HUES64 (cell line): ENCODE measurements at regions not wholly inside any gene's neighbourhood (a gene's known extent, or its start where the extent isn't known, plus 50 kb on each side); places are given as distances from the start of the nearest gene placed in this dataset.

ENCODE experiments used
- H3K27ac ChIP-seq: 2 replicates; pipeline ENCODE4 v1.7.0; 2013; ENCODE audit warnings: low read depth, low read length, inconsistent platforms
- H3K27me3 ChIP-seq: 2 replicates; pipeline ENCODE4 v1.6.1; 2013; ENCODE audit warnings: mild to moderate bottlenecking, low read length; ENCODE audit not compliant: insufficient read depth
- H3K36me3 ChIP-seq: 2 replicates; pipeline ENCODE4 v1.6.1; 2013; ENCODE audit warnings: mild to moderate bottlenecking, low read length; ENCODE audit not compliant: insufficient read depth
- H3K4me1 ChIP-seq: 2 replicates; pipeline ENCODE4 v1.6.1; 2013; ENCODE audit warnings: mild to moderate bottlenecking, low read length, moderate library complexity; ENCODE audit not compliant: insufficient read depth
- H3K4me3 ChIP-seq: 2 replicates; pipeline ENCODE4 v1.5.1; 2013; ENCODE audit warnings: mild to moderate bottlenecking, low read length, moderate library complexity
- H3K9ac ChIP-seq: 2 replicates; pipeline ENCODE4 v1.6.1; 2013; ENCODE audit warnings: mild to moderate bottlenecking, low read depth, low read length
- H3K9me3 ChIP-seq: 2 replicates; pipeline ENCODE4 v1.6.1; 2013; ENCODE audit warnings: low read depth, low read length; ENCODE audit not compliant: insufficient read depth
- WGBS: fragments of 150-250, 120-280 bp; methylation state at CpG from one replicate; pipeline ENCODE4 v1.1.7; 2013; ENCODE audit warnings: missing lambda C conversion rate; 5-methylcytosine and 5-hydroxymethylcytosine counted together

GRCh38 chr6:23890543-23891227 lies 235.3 kb upstream of the NRSN1 start:
- 95% methylated on average over 1 of the region's 3 CpGs for WGBS
- no peaks in the 10 kb centered on the region for H3K27me3 ChIP-seq
- no peaks in the 10 kb centered on the region for H3K9me3 ChIP-seq
- H3K36me3 ChIP-seq = no peaks in the 10 kb centered on the region
- H3K4me3 ChIP-seq = no peak overlapping the region
- H3K4me1 ChIP-seq = no peaks in the 10 kb centered on the region
- H3K27ac ChIP-seq = no peak overlapping the region
- H3K9ac ChIP-seq = no peak overlapping the region

GRCh38 chr6:23905133-23905815 lies 220.7 kb upstream of the NRSN1 start:
- no peaks in the 10 kb centered on the region for H3K4me1 ChIP-seq
- no peak overlapping the region for H3K9ac ChIP-seq
- H3K9me3 ChIP-seq = no peaks in the 10 kb centered on the region
- no peaks in the 10 kb centered on the region for H3K27me3 ChIP-seq
- H3K27ac ChIP-seq = no peak overlapping the region
- H3K36me3 ChIP-seq = no peaks in the 10 kb centered on the region
- no peak overlapping the region for H3K4me3 ChIP-seq
- 91% methylated on average over 7 of the region's 8 CpGs for WGBS

- Histone ChIP-seq H3K4me3 (no peak overlapping the region), H3K4me1 (no peaks in the 10 kb centered on the region), H3K27ac (no peak overlapping the region), H3K36me3 (no peaks in the 10 kb centered on the region), H3K9ac (no peak overlapping the region), H3K9me3 (no peaks in the 10 kb centered on the region), H3K27me3 (no peaks in the 10 kb centered on the region)
- 95% methylated on average over 2 of the region's 2 CpGs for WGBS
Measured at GRCh38 chr6:23910420-23910819, 215.6 kb upstream of the NRSN1 start.

- Histone ChIP-seq H3K4me1 (no peaks in the 10 kb centered on the region), H3K36me3 (no peaks in the 10 kb centered on the region), H3K4me3 (no peak overlapping the region), H3K27me3 (no peaks in the 10 kb centered on the region), H3K9me3 (no peaks in the 10 kb centered on the region), H3K27ac (no peak overlapping the region), H3K9ac (no peak overlapping the region)
- WGBS = 100% methylated on average over 1 of the region's 1 CpG
Measured at GRCh38 chr6:23927935-23928334, 198.1 kb upstream of the NRSN1 start.

GRCh38 chr6:23929201-23929600 lies 196.8 kb upstream of the NRSN1 start:
- Histone ChIP-seq H3K36me3 (no peaks in the 10 kb centered on the region), H3K27me3 (no peaks in the 10 kb centered on the region), H3K4me1 (no peaks in the 10 kb centered on the region), H3K27ac (no peak overlapping the region), H3K4me3 (no peak overlapping the region), H3K9ac (no peak overlapping the region), H3K9me3 (no peaks in the 10 kb centered on the region)
- WGBS = 93% methylated on average over 3 of the region's 3 CpGs

- no peaks in the 10 kb centered on the region for H3K36me3 ChIP-seq
- no peaks in the 10 kb centered on the region for H3K27me3 ChIP-seq
- H3K4me1 ChIP-seq = peaks cover 4% of the 10 kb centered on the region
- no peak overlapping the region for H3K4me3 ChIP-seq
- H3K9ac ChIP-seq = no peak overlapping the region
- H3K27ac ChIP-seq = no peak overlapping the region
- no peaks in the 10 kb centered on the region for H3K9me3 ChIP-seq
Measured at GRCh38 chr6:23940466-23940865, 185.5 kb upstream of the NRSN1 start.

- H3K9ac ChIP-seq = no peak overlapping the region
- no peak overlapping the region for H3K4me3 ChIP-seq
- no peaks in the 10 kb centered on the region for H3K27me3 ChIP-seq
- H3K4me1 ChIP-seq = 0 out of 2 replicates have a peak, but pooled peaks cover 2% of the 10 kb centered on the region
- no peaks in the 10 kb centered on the region for H3K9me3 ChIP-seq
- no peaks in the 10 kb centered on the region for H3K36me3 ChIP-seq
- 95% methylated on average over 2 of the region's 2 CpGs for WGBS
- no peak overlapping the region for H3K27ac ChIP-seq
Measured at GRCh38 chr6:23951691-23952090, 174.3 kb upstream of the NRSN1 start.

GRCh38 chr6:23952245-23952644 lies 173.8 kb upstream of the NRSN1 start:
- Histone ChIP-seq H3K27ac (no peak overlapping the region), H3K9me3 (no peaks in the 10 kb centered on the region), H3K27me3 (no peaks in the 10 kb centered on the region), H3K9ac (no peak overlapping the region), H3K36me3 (no peaks in the 10 kb centered on the region), H3K4me1 (0 out of 2 replicates have a peak, but pooled peaks cover 2% of the 10 kb centered on the region), H3K4me3 (no peak overlapping the region)
- 92% methylated on average over 3 of the region's 3 CpGs for WGBS

- 93% methylated on average over 3 of the region's 3 CpGs for WGBS
Measured at GRCh38 chr6:23953976-23954375, 172.0 kb upstream of the NRSN1 start.

GRCh38 chr6:23957017-23957416 lies 169.0 kb upstream of the NRSN1 start:
- H3K27ac ChIP-seq = no peak overlapping the region
- no peaks in the 10 kb centered on the region for H3K36me3 ChIP-seq
- WGBS = 73% methylated on average over 3 of the region's 3 CpGs
- H3K27me3 ChIP-seq = no peaks in the 10 kb centered on the region
- no peak overlapping the region for H3K9ac ChIP-seq
- no peak overlapping the region for H3K4me3 ChIP-seq
- H3K4me1 ChIP-seq = 0 out of 2 replicates have a peak, but pooled peaks cover 2% of the 10 kb centered on the region
- no peaks in the 10 kb centered on the region for H3K9me3 ChIP-seq

More at GRCh38 chr6:23953976-23954375, 172.0 kb upstream of the NRSN1 start:
- Histone ChIP-seq H3K9me3 (no peaks in the 10 kb centered on the region), H3K4me1 (0 out of 2 replicates have a peak, but pooled peaks cover 2% of the 10 kb centered on the region), H3K27me3 (no peaks in the 10 kb centered on the region), H3K4me3 (no peak overlapping the region), H3K9ac (no peak overlapping the region), H3K36me3 (no peaks in the 10 kb centered on the region), H3K27ac (no peak overlapping the region)

GRCh38 chr6:23964865-23965264 lies 161.2 kb upstream of the NRSN1 start:
- H3K27me3 ChIP-seq = no peaks in the 10 kb centered on the region
- H3K4me1 ChIP-seq = no peaks in the 10 kb centered on the region
- H3K9me3 ChIP-seq = no peaks in the 10 kb centered on the region
- WGBS = 94% methylated on average over 5 of the region's 5 CpGs
- H3K4me3 ChIP-seq = no peak overlapping the region
- no peak overlapping the region for H3K27ac ChIP-seq
- no peak overlapping the region for H3K9ac ChIP-seq
- H3K36me3 ChIP-seq = no peaks in the 10 kb centered on the region
